Lower leg skin (tissue), 3 donors: ENCODE measurements at regions not wholly inside any gene's neighbourhood (a gene's known extent, or its start where the extent isn't known, plus 50 kb on each side); places are given as distances from the start of the nearest gene placed in this dataset.

ENCODE experiments used
- POLR2A ChIP-seq, 2 donors: fragments of 450-650 bp; IDR thresholded peaks; one replicate each; pipeline ENCODE4 v1.6.1; 2016 to 2017; ENCODE audit warnings: antibody characterized with exemption in 2 of 2, mild to moderate bottlenecking in 1 of 2, moderate library complexity in 1 of 2
- TF ChIP-seq, protein P1 (sequence below), 3 donors: fragments of 450-650 bp; IDR thresholded peaks; one replicate each; pipeline ENCODE4 v1.5.1; 2016; ENCODE audit warnings: antibody characterized with exemption in 3 of 3, mild to moderate bottlenecking in 3 of 3, moderate library complexity in 2 of 3

GRCh38 chr20:21607971-21608725 is 94.3 kb upstream of the NKX2-2 start:
- TF ChIP-seq, protein P1, sequence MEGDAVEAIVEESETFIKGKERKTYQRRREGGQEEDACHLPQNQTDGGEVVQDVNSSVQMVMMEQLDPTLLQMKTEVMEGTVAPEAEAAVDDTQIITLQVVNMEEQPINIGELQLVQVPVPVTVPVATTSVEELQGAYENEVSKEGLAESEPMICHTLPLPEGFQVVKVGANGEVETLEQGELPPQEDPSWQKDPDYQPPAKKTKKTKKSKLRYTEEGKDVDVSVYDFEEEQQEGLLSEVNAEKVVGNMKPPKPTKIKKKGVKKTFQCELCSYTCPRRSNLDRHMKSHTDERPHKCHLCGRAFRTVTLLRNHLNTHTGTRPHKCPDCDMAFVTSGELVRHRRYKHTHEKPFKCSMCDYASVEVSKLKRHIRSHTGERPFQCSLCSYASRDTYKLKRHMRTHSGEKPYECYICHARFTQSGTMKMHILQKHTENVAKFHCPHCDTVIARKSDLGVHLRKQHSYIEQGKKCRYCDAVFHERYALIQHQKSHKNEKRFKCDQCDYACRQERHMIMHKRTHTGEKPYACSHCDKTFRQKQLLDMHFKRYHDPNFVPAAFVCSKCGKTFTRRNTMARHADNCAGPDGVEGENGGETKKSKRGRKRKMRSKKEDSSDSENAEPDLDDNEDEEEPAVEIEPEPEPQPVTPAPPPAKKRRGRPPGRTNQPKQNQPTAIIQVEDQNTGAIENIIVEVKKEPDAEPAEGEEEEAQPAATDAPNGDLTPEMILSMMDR (IDR thresholded peaks at IDR 0.05), result no peak
- TF ChIP-seq POLR2A (IDR thresholded peaks at IDR 0.05), result no peak
